ENCODE measurements at regions not wholly inside any gene's neighbourhood (a gene's known extent, or its start where the extent isn't known, plus 50 kb on each side); places are given as distances from the start of the nearest gene placed in this dataset.

DNA sequence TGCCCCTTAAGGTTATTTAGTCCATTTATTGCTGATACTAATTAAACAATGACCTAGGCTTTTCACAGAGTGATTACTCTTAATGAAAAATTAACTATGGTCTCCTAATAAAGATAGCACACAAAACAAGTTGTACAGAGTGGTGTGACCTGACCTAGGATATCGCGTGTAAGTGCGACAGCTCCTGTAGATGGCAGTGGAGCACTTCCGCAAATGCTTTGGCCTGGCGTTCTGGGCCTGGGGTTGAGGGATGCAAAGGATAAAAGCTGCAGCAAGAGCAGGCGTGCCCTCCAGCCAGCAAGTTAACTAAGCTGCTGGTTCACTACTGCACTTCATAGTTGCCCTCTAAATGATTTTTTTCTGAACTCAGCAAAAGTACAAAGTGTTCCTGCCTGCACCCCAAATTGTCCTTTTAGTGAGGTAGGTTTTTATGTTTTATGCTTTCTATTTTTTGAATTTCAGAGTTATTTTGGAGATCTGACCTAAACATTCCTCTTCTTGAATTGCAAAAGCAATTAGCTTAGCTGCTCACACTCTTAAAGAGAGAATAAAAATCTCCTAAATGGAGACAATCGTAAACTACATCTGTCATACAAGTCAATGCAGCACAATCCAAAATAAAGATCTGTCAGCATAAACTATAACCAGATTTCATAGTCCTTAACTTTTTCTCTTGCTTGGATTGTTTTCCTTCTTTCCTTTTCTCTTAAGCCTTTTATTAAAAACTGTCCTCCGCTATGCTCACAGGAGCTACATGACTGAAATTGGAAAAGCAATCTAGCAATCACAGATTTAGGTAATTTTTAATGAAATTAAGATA is 379.6 kb downstream of the LRIG3 start:
- DNase-seq: no peak

DNA sequence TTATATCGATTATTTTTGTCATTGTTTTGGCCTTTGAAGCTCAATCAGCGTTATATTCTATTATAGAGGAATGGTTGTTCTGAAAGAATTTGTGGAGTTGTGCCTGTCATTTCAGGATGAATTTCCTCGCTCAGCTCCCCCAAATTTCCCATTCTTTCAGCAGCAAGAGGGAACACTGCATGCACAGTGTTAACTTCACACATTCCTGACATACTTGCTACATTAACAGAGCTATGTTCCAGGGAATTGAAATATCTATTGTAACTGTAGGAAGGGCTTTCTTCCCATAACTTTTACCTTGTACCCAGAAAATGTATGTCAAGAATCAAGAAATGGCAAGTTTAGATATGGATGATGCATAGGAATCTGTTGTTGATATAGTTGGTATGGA is 379.0 kb downstream of the LRIG3 start:
- DNase-seq: no peak

DNA sequence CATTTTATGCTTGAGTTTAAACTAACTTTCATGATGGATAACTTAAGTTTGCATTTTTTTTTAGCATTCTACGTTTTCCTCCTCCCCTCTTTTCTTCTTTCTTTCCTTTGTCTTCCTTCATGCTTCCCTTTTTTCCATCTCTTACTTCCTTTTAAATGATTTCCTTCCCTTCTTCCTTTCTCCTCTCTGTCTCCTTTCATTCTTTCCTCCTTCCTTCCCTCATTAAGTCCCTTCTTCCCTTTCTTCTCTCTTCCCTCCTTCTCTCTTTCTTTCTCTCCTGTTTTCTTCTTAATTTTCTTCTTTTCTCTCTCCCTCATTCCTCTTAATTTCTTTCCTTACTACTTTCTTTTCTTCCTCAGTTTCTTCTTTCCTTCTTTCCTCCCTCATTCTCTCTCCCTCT is 376.0 kb downstream of the LRIG3 start:
- no peak for DNase-seq

DNA sequence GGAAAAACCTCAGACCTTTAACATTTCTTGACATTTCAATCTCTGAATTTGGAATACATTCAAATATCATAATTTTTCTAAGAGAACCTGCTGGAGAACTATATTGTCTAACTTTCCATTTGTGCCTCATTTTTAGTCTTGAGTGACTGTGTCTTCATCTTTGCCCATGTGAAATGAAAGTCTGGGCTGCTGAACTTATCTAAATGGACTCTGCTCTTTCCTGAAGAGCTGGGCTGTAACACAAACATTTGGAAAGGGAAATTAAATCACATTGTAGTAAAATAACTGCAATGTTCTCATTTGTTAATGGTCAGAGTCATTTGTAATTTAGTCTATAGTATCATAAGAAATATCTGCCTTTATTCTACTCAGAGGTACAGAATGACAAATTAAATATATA is 373.1 kb downstream of the LRIG3 start:
- no peak for DNase-seq

DNA sequence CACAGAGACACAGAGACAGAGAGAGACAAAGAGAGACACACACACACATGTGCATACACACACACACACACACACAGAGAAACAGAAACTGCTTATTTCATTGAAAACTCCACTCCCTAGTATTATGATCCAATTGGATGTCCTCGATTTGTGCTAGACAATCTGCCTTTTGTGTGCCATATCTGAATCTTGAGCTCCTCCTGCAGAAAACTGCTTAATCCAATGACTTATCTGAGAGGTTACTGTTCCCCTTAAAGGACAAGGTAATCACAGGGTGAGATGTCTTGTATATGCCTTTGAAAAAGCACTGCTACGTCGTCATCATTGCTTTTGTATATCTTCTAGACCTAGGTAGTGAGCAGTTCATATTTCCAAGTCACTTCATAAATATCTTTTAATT is 371.5 kb downstream of the LRIG3 start:
- no peak for DNase-seq

DNA sequence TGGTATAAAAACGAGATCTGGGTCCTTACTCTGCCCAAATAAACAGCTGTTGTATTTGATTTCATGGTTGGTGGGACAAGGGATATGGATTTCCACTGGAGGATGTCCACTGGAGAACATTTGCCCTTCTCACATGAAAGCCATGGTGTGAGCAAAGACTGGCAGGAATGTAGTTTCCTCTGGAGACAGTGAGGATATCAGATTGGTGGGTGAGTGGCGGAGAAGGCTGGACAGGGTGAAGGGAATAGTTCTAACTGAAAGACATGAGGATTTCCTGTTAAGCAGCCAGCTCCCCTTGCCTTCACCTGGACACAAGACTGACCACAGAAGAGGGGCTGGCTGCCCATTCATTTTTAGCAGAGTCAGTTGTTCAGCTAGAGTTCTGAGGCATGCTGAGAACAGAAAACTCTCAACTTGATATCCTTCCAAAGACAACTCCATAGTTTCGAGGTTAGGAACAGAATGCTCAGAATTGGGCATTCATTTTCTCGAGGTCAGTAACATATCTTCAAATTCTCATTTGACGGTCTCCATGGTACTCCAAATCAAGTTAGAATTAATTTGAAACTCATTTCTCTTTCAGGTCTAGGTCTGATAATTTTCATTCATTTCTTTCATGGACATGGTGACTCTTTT is 365.7 kb downstream of the LRIG3 start:
- no peak for DNase-seq

DNA sequence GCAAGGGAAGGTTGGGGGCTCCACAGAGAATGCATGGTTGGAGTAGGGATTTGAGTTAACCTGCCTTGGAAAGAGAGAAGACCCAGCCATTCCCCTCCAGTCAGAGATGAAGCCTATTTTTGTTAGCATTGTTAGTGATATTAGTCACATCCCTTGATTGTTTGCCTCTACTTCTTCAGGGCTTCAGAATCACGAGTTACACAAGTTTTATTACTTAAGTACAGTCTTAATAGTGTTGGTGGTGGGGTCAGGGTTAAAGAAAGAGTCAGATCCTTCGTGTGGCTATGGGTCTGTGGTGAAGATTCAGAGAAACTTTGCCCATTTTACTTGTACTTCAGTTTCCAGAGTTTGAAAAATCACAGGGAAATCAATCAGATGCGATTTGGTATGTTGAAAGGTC is 363.1 kb downstream of the LRIG3 start:
- DNase-seq: no peak

DNA sequence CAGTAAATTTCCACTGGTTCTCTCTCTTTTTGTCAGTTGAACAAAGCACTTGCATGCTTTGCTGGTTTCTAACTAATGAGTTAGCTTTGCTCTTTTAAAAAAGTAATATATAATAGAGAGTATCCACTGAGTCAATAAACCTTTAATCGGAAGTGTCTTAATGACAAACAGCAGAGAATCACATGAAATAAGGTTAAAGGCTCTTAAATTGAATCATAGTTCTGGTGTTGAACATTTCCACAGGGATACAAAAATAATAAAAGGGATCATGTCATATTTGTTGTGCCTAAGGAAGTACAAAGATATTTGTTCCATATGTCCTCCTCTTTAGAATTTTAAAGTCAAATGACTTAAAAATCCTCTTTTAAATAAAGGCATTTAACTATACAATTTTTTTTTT is 362.6 kb downstream of the LRIG3 start:
- no peak for DNase-seq

DNA sequence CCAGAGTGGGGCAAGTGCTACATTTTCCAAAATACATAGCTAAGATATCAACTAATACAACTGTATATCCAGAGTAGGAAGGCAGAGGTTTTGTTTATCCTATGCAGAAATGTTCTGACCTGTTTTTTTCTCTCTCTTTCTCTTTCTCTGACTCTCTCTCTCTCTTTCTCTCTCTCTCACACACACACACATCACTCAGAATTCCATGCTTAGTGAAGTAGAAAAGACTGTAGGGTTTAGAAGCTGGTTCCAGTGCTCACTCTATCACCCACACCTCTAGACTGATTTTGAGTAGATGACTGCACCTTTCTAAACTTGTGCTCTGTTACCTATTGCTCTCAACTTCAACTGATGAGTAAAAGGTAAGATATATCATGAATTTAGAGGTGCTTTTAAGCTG is 356.7 kb downstream of the LRIG3 start:
- DNase-seq: no peak

DNA sequence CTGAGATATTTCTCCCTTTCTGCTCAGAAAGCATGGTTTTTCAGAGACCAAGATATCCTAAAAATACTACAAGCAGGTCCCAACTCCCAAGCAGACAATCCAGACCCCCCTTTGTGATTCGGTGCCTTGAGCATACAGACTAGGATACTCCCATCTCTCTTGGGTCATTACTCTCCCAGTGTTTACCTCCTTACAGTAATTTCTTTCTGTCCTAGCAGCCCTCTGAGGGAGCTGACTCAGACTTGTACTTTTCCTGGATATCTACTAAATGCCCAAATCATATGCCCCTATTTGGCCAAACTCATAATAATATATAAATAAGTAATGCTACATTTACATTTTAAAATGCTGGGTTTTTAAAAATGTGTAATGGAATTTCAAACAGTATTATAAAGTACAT is 355.6 kb downstream of the LRIG3 start:
- DNase-seq: no peak

DNA sequence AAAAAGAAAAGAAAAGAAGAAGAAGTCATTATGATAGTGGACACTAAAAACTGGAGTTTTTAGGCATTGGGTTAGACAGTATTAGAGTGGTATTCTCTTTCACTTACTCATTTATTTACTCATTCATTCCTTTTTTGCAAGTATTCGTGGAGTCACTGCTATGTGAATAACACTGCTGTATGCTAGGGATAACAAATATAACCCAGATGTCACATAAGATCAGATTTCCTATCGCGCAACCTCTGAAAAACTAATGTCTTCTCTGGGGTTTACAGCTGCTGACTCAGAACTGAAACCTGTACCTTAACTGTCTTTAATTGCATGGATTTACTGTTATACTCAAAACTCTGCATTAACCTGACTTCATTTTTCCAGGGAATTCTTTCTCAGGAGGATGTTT is 353.7 kb downstream of the LRIG3 start:
- no peak for DNase-seq

DNA sequence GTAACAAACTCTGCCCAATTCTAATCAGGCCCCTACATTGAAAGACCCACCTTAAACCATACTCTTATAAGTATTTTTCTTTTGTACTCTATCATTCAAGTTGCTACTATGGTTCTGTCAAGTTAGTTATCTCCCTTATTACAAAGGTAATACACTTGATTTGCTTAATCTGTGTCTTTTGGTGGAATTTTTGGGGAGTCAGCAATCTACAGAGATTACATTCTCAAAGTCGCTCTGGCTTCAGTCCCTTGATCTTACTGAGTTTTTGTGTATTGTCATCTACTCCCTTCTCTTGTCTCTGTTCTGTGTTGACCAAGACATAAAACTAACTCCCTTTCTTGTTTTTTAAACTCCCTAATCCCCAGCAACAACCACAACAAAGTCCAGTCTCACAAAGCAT is 353.1 kb downstream of the LRIG3 start:
- no peak for DNase-seq

DNA sequence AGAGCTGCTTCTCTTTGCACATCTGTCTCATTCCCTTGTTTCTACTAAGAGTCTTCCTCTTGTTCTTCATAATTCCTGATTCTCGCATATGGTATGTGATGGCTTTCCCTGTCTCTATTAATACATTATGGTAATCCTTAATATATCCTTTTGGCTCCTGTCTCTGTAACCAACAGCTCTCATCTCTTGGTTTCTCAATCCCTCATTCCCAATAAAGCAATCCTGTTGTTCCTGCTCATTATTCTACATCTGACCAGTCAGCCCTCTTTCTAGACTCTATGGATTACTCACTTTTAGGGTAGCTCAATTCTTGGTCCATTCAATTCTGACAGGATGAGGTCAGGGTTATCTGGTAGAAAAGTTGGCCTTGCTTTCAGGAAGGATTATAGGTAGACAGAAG is 349.9 kb downstream of the LRIG3 start:
- DNase-seq: no peak

DNA sequence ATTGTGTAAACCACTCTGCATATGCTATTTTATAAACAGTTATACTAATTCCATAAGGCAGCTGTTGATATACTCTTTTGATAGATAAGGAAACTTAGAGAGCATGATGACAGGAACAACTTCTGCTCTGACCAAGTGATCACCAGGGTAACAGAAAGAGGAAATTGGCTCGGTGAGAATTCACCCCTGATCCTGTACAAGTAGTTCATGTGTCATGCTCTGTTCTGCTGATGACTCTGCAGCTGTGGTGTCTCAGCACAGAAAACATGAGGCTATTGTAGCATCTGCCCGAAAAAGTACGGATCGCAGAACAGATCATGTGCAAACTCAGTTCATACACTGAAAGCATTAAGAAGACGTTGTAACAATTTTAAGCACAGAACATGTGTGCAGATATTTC is 345.0 kb downstream of the LRIG3 start:
- DNase-seq: no peak

DNA sequence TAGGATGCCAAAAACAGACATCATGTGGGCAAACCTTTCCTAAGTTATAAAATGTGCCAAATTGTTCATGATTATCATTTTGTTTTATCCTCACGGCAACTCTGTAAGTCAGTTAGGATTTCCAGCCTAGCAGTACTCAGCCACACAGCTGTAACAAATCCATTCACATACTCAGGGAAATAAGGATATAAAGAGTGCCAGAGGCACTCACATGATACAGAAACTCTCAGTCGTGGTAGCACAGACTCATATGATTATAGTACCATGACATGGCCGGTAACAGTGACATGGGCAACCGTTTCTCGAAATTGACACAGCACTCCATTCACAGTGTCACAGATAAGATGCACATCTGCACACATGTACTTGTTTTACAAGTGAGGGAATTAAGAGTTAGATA is 344.2 kb downstream of the LRIG3 start:
- no peak for DNase-seq

DNA sequence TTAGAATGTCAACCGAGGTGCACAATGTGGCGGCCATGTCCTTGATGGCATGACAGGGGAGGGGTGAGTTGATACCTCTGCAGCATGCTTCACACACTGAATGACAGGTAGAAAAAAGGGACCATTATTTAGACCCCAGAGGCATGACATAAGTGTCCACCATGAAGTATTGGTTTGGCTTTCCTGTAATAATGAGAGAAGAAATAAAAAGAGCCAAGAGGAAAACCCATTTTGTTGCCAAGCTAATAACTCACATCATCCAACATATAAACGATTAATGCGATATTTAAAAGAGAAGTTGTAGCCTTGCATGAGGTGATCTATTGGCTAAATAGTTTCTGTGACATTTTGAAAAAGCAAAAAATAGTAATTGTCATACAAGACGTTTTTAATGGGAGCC is 343.4 kb downstream of the LRIG3 start:
- no peak for DNase-seq

DNA sequence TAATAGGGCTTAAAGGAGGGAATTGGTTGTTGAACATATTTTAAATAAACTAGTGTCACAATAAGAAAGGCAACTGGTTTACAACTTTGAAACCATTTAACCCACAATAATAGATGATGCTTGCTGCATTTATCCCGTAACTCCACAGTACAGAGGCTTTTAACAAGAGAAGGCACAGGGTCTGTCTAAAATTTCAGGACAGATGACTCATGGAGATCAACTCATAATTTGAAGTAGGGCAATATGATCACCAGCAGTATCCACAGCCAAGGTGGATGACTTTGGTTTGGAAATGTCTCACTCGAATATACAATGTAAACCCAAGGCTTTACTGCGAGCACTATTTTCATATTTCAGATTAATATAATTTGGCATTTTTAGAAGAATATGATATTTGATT is 340.2 kb downstream of the LRIG3 start:
- DNase-seq: no peak

DNA sequence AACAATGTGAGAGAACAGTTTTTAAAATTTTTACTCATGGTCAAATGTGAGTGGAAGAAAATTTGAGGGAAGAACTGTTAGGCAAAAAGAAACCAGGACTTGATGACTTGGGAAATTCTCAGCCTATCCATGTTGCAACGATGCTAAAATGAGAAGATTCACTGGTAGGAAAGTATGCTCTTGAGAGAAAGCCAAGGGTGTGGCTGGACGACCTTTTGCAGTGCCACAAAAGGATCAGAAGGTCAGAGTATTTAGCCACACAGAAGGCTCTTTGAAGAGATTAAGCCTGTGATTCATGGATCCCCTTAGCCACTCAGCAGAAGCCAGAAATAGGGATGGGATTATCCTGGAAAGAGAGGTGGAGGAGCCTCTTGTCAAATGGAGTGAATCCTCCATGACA is 336.8 kb downstream of the LRIG3 start:
- DNase-seq: no peak

DNA sequence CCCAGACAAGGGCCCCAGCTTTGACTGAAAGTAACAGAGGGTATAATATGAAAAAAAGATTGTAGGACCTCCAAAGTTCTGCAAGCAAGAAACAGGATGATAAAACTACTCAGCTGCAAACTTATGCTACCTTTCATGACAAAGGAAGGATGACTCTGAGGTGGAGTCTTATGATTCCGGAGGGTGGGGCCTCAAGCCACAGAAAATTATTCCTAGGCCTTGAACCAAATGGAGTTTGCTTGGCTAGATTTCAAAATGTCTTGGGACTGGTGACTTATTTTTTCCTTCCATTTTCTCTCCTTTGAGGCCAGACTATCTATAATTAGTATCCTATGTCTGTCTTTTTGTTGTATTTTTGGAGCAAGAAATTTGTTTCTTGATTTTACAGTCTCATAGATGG is 336.4 kb downstream of the LRIG3 start:
- DNase-seq: no peak

DNA sequence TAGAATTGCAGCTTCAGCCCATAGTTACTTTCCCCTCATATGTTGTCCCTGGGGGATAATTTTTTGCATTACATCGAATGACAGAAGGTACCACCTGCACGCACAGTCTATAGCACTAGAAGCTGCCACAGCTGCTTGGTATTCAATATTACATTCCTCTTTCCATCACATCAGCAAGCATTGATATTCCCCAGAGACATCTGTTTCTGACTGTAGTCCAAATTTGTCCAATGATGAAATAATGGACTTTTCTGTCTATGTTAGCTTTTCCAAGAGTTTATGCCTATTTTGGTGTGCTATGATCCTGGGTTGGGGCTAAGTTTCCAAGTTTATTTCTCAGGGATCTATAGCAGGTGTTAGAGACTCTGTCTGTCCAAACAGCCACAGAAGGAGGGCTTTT is 335.4 kb downstream of the LRIG3 start:
- DNase-seq: no peak

DNA sequence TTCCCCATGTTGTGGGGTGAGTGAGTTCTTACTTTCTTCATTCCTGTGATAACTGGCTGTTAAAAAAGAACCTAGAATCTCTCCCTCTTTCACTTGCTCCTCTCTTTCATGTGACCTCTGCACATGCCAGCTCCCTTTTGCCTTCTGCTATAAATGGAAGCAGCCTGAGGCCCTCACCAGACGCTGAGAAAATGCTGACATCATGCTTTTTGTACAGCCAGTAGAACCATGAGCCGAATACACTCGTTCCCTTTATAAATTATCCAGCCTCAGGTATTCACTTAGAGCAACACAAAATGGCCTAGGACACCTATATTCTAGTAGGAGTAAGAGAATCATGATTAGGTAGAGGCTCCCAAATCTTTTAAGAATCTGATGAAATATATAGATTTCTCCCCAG is 333.5 kb downstream of the LRIG3 start:
- no peak for DNase-seq

DNA sequence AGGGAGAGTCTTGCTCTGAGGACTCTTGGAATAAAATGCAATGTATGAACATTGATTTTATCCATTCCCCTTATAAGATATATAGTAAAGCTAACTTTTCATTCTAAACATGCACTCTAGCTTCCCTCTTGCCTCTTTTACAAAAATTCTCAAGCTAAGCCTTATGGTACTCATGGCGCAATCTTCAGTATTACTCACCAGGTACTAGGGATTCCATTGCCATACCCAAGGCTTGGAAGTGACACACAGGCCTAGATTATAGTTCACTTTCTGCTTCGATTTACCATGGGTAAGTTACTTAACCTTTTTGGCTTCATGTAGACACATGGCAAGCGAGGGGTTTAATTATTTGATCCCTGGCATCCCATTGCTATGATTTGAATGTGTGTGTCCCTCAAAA is 331.5 kb downstream of the LRIG3 start:
- DNase-seq: no peak

DNA sequence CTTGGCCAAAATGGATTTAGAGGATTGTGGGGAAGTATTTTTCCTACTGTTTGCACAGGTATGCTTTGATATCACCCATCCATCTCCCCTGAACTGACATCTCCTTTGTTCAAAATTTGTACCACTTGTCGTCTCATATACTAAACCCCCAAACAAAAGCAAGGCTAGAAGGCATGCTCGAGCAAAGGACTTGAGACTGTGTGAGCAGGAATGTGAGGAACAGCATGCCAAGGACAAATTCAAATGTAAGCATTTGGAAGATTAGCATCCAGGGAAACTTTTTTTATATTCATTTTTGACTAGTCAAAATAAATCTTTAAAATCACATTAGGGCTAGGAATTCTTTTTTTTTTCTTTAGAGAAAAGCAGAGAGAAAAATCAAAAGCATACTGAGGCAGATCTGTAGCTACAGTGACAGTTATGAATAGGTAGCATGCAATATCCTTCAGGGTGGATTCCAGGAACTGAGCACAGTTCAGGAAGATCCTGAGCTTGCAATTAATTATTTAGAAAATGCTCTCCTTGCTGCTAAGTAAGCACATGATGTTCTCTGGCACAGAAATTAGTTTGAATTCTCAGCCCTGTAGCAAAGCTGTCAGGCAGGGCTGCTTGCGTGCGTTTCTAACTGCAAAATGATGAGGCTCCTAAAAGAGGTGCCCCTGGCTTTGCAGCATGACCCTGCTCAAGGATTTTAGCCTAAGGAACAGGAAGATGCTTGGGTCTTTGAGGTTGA is 327.7 kb downstream of the LRIG3 start:
- DNase-seq: no peak

All from CD4-positive, alpha-beta T cell treated with Interleukin-17A for 4 hours (primary cell).